ENCODE measurements at regions not wholly inside any gene's neighbourhood (a gene's known extent, or its start where the extent isn't known, plus 50 kb on each side); places are given as distances from the start of the nearest gene placed in this dataset.

DNA sequence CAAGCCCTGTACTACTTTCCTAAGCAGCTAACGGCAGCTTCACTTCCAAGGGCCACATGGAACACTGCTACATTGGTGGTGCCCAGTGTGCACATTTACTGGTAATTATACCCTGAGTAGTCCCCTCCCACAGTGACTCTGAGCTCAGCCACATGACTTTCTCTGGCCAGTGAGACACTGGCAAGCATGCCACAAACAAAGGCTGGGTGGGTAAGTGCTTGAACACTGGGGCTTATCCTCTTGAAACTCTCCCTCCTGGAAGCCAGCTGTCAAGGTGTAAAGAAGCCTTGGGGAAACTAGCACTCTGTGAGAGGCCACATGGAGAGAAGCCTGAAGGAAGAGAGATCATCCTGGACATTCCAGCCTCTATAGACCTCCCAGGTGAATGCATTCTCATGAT is 54.4 kb upstream of the DRD2 start:
- no peak for ATAC-seq (ENCODE audit: low FRiP score in 2 of 2)
- no peak for DNase-seq
- Histone ChIP-seq H3K4me1 (no peaks in the 10 kb centered on the region), H3K27ac (no peak overlapping the region), H3K27me3 (no peaks in the 10 kb centered on the region), H3K4me3 (no peak overlapping the region), H3K9me3 (no peaks in the 10 kb centered on the region), H3K36me3 (no peaks in the 10 kb centered on the region)
- TF ChIP-seq POLR2AphosphoS5 (IDR thresholded peaks at IDR 0.05), result no peak
- TF ChIP-seq, protein P1, sequence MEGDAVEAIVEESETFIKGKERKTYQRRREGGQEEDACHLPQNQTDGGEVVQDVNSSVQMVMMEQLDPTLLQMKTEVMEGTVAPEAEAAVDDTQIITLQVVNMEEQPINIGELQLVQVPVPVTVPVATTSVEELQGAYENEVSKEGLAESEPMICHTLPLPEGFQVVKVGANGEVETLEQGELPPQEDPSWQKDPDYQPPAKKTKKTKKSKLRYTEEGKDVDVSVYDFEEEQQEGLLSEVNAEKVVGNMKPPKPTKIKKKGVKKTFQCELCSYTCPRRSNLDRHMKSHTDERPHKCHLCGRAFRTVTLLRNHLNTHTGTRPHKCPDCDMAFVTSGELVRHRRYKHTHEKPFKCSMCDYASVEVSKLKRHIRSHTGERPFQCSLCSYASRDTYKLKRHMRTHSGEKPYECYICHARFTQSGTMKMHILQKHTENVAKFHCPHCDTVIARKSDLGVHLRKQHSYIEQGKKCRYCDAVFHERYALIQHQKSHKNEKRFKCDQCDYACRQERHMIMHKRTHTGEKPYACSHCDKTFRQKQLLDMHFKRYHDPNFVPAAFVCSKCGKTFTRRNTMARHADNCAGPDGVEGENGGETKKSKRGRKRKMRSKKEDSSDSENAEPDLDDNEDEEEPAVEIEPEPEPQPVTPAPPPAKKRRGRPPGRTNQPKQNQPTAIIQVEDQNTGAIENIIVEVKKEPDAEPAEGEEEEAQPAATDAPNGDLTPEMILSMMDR (IDR thresholded peaks at IDR 0.05), result no peak
- TF ChIP-seq EP300 (IDR thresholded peaks at IDR 0.05), result no peak
- TF ChIP-seq POLR2A (IDR thresholded peaks at IDR 0.05), result no peak
- WGBS, 2 donors, result 89 to 100% methylated on average over 1 of the region's 1 CpG

DNA sequence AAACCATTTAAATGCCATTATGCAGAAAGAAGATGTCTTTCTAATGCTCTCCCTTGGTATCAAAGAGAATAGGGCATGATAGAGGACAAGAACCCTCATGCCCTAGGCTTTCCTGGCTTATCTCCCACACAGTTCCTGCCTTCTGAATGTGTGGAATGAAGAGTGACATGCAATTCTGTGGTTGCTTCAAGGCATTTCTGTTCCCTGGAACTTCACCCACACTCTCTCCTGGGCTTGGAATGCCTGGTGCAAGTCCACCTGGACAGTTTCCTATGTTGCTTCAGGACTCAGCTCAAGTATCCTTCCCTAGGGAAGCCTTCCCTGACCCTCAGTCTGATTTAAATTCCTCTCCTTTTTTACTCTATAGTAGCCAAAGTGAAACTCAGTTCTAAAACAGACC is 53.8 kb upstream of the DRD2 start:
- ATAC-seq (ENCODE audit: low FRiP score in 2 of 2) (no peak), DNase-seq (no peak)
- Histone ChIP-seq H3K36me3 (no peaks in the 10 kb centered on the region), H3K4me1 (no peaks in the 10 kb centered on the region), H3K27ac (no peak overlapping the region), H3K9me3 (no peaks in the 10 kb centered on the region), H3K4me3 (no peak overlapping the region), H3K27me3 (no peaks in the 10 kb centered on the region)
- TF ChIP-seq POLR2AphosphoS5 (IDR thresholded peaks at IDR 0.05) (no peak), POLR2A (IDR thresholded peaks at IDR 0.05) (no peak), EP300 (IDR thresholded peaks at IDR 0.05) (no peak)
- TF ChIP-seq, protein P1 (IDR thresholded peaks at IDR 0.05), result no peak

DNA sequence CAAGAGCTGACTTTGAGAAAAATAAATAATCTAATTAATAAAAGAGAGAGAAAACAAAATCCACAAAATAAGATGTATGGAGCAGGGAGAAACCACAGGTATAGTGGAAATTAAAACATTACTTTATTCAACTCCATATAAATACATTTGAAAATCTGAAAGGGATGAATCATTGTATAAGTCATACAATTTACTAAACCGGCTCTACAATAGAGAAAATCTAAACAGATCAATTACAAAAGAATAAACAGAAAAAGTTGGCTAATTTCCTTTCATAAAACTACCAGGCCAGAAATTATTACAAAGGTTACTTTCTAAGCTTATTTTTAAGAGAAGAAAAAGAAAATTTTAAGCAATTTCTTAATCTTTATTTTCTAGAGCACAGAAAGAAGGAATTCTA is 51.3 kb upstream of the DRD2 start:
- Histone ChIP-seq H3K27me3 (no peaks in the 10 kb centered on the region), H3K36me3 (no peaks in the 10 kb centered on the region), H3K4me1 (no peaks in the 10 kb centered on the region), H3K4me3 (no peak overlapping the region), H3K9me3 (no peaks in the 10 kb centered on the region), H3K27ac (no peak overlapping the region)
- DNase-seq, result no peak
- 63 to 81% methylated on average over 1 of the region's 1 CpG for WGBS, 2 donors
- ATAC-seq (ENCODE audit: low FRiP score in 2 of 2), result no peak
- TF ChIP-seq, protein P1 (IDR thresholded peaks at IDR 0.05), result no peak
- TF ChIP-seq POLR2AphosphoS5 (IDR thresholded peaks at IDR 0.05) (no peak), EP300 (IDR thresholded peaks at IDR 0.05) (no peak), POLR2A (IDR thresholded peaks at IDR 0.05) (no peak)

Measured in upper lobe of left lung (tissue), 6 donors.